ENCODE measurements at regions not wholly inside any gene's neighbourhood (a gene's known extent, or its start where the extent isn't known, plus 50 kb on each side); places are given as distances from the start of the nearest gene placed in this dataset.

DNA sequence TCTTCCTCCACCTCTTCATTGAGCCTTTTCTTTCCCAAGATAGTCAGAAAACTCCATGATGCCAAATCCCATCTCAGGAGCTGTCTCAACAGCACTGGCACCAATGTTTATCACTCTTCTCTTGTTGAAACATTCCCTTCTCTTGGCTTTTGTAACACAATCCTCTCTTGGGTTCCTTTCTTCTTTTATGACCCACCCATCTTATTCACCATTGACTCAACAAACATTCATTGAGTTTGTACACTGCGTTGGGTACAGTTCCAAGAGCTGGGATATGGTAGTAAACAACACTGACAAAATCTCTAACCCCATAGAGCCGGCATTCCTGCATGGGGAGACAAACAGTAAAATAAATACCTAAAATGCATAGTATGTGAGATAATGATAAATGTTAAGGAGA, 577.5 kb downstream of the INHBA start (continued):
- no peak for TF ChIP-seq REST (IDR thresholded peaks at IDR 0.05; ENCODE audit: unreplicated experiment)
- TF ChIP-seq CTCF (conservative IDR thresholded peaks at IDR 0.05; ENCODE audit: low read depth in 2 of 2): no peak
- no peak for TF ChIP-seq ETS1 (IDR thresholded peaks at IDR 0.05)
- TF ChIP-seq EZH2 (IDR thresholded peaks at IDR 0.05; ENCODE audit: low read depth, unreplicated experiment): no peak
- TF ChIP-seq JUNB (IDR thresholded peaks at IDR 0.05; ENCODE audit: unreplicated experiment): no peak

DNA sequence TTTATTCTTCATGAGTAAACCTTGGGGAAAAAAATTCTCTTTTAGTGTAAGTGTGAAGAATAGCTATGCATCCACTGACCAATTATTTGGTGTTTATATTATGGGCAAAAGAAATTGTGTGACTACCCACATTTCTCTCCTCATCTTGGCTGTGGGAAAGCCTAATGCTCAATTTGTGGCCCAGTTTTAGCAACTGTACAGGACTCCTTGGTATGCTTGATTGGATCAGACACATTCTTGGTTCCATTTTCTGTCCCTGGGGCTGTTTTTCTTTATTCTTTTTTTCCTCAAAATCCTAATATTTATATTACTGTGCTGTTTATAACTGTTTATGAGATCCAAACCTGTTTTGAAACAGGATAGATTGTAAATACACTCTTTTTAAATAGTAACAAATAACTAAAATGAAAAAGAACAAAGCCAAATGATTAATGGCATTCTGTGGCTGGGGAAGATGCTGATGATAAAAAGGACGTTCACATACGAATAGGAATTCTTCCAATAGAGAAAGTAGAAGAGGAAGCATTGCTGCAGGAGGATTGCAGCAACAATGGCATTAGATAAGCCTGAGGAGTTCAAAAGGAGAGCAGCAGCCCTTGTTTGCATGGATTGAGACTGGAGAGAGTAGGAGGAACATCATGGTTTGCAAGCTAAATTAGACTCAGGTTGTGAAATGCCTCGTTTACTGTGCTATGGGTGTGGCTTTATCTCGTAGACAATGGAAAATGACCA, 580.5 kb downstream of the INHBA start:
- Histone ChIP-seq H3K36me3 (ENCODE audit: insufficient read depth) (no peaks in the 10 kb centered on the region), H3K27ac (ENCODE audit: low read depth) (no peak overlapping the region), H3K4me3 (no peak overlapping the region), H3K4me1 (ENCODE audit: insufficient read depth) (no peaks in the 10 kb centered on the region), H3K79me2 (replicated peaks; ENCODE audit: insufficient read depth) (no peaks in the 10 kb centered on the region), H3F3A (replicated peaks; ENCODE audit: low read depth) (no peaks in the 10 kb centered on the region), H3K27me3 (ENCODE audit: insufficient read depth) (no peaks in the 10 kb centered on the region), H2AFZ (no peak overlapping the region), H3K4me2 (no peak overlapping the region), H4K20me1 (replicated peaks; ENCODE audit: insufficient read depth) (no peaks in the 10 kb centered on the region), H3K9me2 (ENCODE audit: insufficient read depth) (peaks cover 13% of the 10 kb centered on the region)
- Mint-ChIP-seq H3K27me3 (ENCODE audit: insufficient read depth, low read depth, poor library complexity) (no peaks in the 10 kb centered on the region), H3K27ac (no peak overlapping the region), H3K4me1 (peaks cover 5% of the 10 kb centered on the region), H3K9me3 (0 out of 3 replicates have a peak, but pooled peaks cover 4% of the 10 kb centered on the region), H3K36me3 (ENCODE audit: low read depth) (no peaks in the 10 kb centered on the region), H3K4me3 (no peak overlapping the region)
- ATAC-seq (no peak), DNase-seq (ENCODE audit: low spot score) (no peak)
- TF ChIP-seq EZH2 (IDR thresholded peaks at IDR 0.05; ENCODE audit: low read depth, unreplicated experiment): no peak
- no peak for TF ChIP-seq STAT1 (IDR thresholded peaks at IDR 0.05; ENCODE audit: unreplicated experiment)
- TF ChIP-seq, protein P1, sequence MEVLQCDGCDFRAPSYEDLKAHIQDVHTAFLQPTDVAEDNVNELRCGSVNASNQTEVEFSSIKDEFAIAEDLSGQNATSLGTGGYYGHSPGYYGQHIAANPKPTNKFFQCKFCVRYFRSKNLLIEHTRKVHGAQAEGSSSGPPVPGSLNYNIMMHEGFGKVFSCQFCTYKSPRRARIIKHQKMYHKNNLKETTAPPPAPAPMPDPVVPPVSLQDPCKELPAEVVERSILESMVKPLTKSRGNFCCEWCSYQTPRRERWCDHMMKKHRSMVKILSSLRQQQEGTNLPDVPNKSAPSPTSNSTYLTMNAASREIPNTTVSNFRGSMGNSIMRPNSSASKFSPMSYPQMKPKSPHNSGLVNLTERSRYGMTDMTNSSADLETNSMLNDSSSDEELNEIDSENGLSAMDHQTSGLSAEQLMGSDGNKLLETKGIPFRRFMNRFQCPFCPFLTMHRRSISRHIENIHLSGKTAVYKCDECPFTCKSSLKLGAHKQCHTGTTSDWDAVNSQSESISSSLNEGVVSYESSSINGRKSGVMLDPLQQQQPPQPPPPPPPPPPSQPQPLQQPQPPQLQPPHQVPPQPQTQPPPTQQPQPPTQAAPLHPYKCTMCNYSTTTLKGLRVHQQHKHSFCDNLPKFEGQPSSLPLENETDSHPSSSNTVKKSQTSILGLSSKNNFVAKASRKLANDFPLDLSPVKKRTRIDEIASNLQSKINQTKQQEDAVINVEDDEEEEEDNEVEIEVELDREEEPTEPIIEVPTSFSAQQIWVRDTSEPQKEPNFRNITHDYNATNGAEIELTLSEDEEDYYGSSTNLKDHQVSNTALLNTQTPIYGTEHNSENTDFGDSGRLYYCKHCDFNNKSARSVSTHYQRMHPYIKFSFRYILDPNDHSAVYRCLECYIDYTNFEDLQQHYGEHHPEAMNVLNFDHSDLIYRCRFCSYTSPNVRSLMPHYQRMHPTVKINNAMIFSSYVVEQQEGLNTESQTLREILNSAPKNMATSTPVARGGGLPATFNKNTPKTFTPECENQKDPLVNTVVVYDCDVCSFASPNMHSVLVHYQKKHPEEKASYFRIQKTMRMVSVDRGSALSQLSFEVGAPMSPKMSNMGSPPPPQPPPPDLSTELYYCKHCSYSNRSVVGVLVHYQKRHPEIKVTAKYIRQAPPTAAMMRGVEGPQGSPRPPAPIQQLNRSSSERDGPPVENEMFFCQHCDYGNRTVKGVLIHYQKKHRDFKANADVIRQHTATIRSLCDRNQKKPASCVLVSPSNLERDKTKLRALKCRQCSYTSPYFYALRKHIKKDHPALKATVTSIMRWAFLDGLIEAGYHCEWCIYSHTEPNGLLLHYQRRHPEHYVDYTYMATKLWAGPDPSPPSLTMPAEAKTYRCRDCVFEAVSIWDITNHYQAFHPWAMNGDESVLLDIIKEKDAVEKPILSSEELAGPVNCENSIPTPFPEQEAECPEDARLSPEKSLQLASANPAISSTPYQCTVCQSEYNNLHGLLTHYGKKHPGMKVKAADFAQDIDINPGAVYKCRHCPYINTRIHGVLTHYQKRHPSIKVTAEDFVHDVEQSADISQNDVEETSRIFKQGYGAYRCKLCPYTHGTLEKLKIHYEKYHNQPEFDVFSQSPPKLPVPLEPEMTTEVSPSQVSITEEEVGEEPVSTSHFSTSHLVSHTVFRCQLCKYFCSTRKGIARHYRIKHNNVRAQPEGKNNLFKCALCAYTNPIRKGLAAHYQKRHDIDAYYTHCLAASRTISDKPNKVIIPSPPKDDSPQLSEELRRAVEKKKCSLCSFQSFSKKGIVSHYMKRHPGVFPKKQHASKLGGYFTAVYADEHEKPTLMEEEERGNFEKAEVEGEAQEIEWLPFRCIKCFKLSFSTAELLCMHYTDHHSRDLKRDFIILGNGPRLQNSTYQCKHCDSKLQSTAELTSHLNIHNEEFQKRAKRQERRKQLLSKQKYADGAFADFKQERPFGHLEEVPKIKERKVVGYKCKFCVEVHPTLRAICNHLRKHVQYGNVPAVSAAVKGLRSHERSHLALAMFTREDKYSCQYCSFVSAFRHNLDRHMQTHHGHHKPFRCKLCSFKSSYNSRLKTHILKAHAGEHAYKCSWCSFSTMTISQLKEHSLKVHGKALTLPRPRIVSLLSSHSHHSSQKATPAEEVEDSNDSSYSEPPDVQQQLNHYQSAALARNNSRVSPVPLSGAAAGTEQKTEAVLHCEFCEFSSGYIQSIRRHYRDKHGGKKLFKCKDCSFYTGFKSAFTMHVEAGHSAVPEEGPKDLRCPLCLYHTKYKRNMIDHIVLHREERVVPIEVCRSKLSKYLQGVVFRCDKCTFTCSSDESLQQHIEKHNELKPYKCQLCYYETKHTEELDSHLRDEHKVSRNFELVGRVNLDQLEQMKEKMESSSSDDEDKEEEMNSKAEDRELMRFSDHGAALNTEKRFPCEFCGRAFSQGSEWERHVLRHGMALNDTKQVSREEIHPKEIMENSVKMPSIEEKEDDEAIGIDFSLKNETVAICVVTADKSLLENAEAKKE (CRISPR knock-in tag; IDR thresholded peaks at IDR 0.05): no peak
- no peak for TF ChIP-seq CREB1 (CRISPR knock-in tag; IDR thresholded peaks at IDR 0.05; ENCODE audit: low read depth)
- no peak for TF ChIP-seq ZNF331 (CRISPR knock-in tag; IDR thresholded peaks at IDR 0.05; ENCODE audit: low read depth)
- TF ChIP-seq JUNB (IDR thresholded peaks at IDR 0.05; ENCODE audit: unreplicated experiment): no peak
- no peak for TF ChIP-seq EZH2phosphoT487 (IDR thresholded peaks at IDR 0.05; ENCODE audit: unreplicated experiment)
- TF ChIP-seq NANOG (IDR thresholded peaks at IDR 0.05; ENCODE audit: borderline replicate concordance): no peak
- no peak for TF ChIP-seq POLR2AphosphoS5 (IDR thresholded peaks at IDR 0.05; ENCODE audit: low read depth)
- no peak for TF ChIP-seq ZNF114 (CRISPR knock-in tag; IDR thresholded peaks at IDR 0.05)

Measured in GM23338 (cell line).